ENCODE measurements at regions not wholly inside any gene's neighbourhood (a gene's known extent, or its start where the extent isn't known, plus 50 kb on each side); places are given as distances from the start of the nearest gene placed in this dataset.

- no peak for TF ChIP-seq POLR2A (IDR thresholded peaks at IDR 0.05)
- no peak for TF ChIP-seq CTCF (IDR thresholded peaks at IDR 0.05)
Measured at GRCh38 chr4:136740326-136740725, 792.0 kb downstream of the PCDH18 start.
